MM.1S (cell line): ENCODE measurements at regions not wholly inside any gene's neighbourhood (a gene's known extent, or its start where the extent isn't known, plus 50 kb on each side); places are given as distances from the start of the nearest gene placed in this dataset.

Experiments used
- DNase-seq: peaks from one replicate; pipeline ENCODE4 v3.0.0-alpha.2; 2015
- H2AFZ ChIP-seq: fragments of 300-600 bp; sonication (generic); 2 replicates; pipeline ENCODE4 v1.6.0; 2016; ENCODE audit warnings: antibody characterized with exemption, low read length
- H3F3A ChIP-seq: fragments of 300-600 bp; sonication (generic); 2 replicates; pipeline ENCODE4 v1.6.1; 2016; ENCODE audit warnings: mild to moderate bottlenecking, antibody characterized with exemption, low read length, moderate library complexity, mixed read lengths; ENCODE audit not compliant: insufficient read depth
- H3K27ac ChIP-seq: fragments of 300-600 bp; sonication (generic); 2 replicates; pipeline ENCODE4 v1.5.1; 2016; ENCODE audit warnings: mild to moderate bottlenecking, low read length
- H3K27me3 ChIP-seq: fragments of 300-600 bp; sonication (generic); replicated peaks from 2 replicates; pipeline ENCODE4 v1.6.0; 2016; ENCODE audit warnings: low read length; ENCODE audit not compliant: insufficient read depth
- H3K36me3 ChIP-seq: fragments of 300-600 bp; sonication (generic); replicated peaks from 2 replicates; pipeline ENCODE4 v1.6.1; 2016; ENCODE audit warnings: mild to moderate bottlenecking, low read length, mixed read lengths; ENCODE audit not compliant: insufficient read depth
- H3K4me1 ChIP-seq: fragments of 300-600 bp; sonication (generic); 2 replicates; pipeline ENCODE4 v1.6.1; 2016; ENCODE audit warnings: low read length, mixed read lengths
- H3K4me2 ChIP-seq: fragments of 300-600 bp; sonication (generic); 2 replicates; pipeline ENCODE4 v1.6.0; 2016; ENCODE audit warnings: low read depth, low read length
- H3K4me3 ChIP-seq: fragments of 300-600 bp; sonication (generic); 2 replicates; pipeline ENCODE4 v1.5.1; 2016; ENCODE audit warnings: low read length, mixed read lengths
- H3K79me2 ChIP-seq: fragments of 300-600 bp; sonication (generic); 2 replicates; pipeline ENCODE4 v1.6.1; 2016; ENCODE audit warnings: mixed run types, low read length, mixed read lengths
- H3K9ac ChIP-seq: fragments of 300-600 bp; sonication (generic); 2 replicates; pipeline ENCODE4 v1.6.1; 2016; ENCODE audit warnings: low read length, mixed read lengths
- H3K9me2 ChIP-seq: fragments of 300-600 bp; sonication (generic); replicated peaks from 2 replicates; pipeline ENCODE4 v1.6.1; 2016; ENCODE audit warnings: mild to moderate bottlenecking, low read length, mixed read lengths; ENCODE audit not compliant: insufficient read depth
- H3K9me3 ChIP-seq: fragments of 300-600 bp; sonication (generic); replicated peaks from 2 replicates; pipeline ENCODE4 v1.6.1; 2016; ENCODE audit warnings: mild to moderate bottlenecking, low read length, mixed read lengths; ENCODE audit not compliant: insufficient read depth
- H4K20me1 ChIP-seq: fragments of 300-600 bp; sonication (generic); 2 replicates; pipeline ENCODE4 v1.6.1; 2016; ENCODE audit warnings: mild to moderate bottlenecking, low read length, moderate library complexity, mixed read lengths; ENCODE audit not compliant: insufficient read depth
- EZH2 ChIP-seq: fragments of 300-600 bp; sonication (generic); optimal IDR thresholded peaks from 2 replicates; pipeline ENCODE3; 2017; ENCODE audit warnings: low read depth, mild to moderate bottlenecking, antibody characterized with exemption, low read length, mixed read lengths
- EZH2phosphoT487 ChIP-seq: fragments of 300-600 bp; sonication (generic); IDR thresholded peaks from 2 replicates; pipeline ENCODE4 v1.6.1; 2018; ENCODE audit warnings: antibody characterized with exemption, low read length
- TF ChIP-seq, protein P1 (sequence below): fragments of 300-600 bp; sonication (generic); IDR thresholded peaks from 2 replicates; pipeline ENCODE4 v1.5.1; 2016; ENCODE audit warnings: antibody characterized with exemption, low read length, mixed read lengths

- H3K9me2 ChIP-seq, result no peaks in the 10 kb centered on the region
- H3K27ac ChIP-seq, result no peak overlapping the region
- no peak overlapping the region for H3K4me3 ChIP-seq
- H4K20me1 ChIP-seq, result no peaks in the 10 kb centered on the region
- no peaks in the 10 kb centered on the region for H3K27me3 ChIP-seq
- no peaks in the 10 kb centered on the region for H3K4me1 ChIP-seq
- H3K4me2 ChIP-seq, result no peak overlapping the region
- DNase-seq, result no peak
- no peaks in the 10 kb centered on the region for H3K9me3 ChIP-seq
- TF ChIP-seq EZH2 (no peak), EZH2phosphoT487 (no peak)
- H3K79me2 ChIP-seq, result no peaks in the 10 kb centered on the region
- no peak overlapping the region for H2AFZ ChIP-seq
- no peaks in the 10 kb centered on the region for H3K36me3 ChIP-seq
- no peaks in the 10 kb centered on the region for H3F3A ChIP-seq
- H3K9ac ChIP-seq, result no peak overlapping the region
Observed at GRCh38 chr10:31599626-31600504, 280.8 kb downstream of the ZEB1 start.

GRCh38 chr10:31596765-31597164 is 277.7 kb downstream of the ZEB1 start:
- H3K79me2 ChIP-seq, result no peaks in the 10 kb centered on the region
- no peaks in the 10 kb centered on the region for H3K9me3 ChIP-seq
- DNase-seq, result no peak
- H3F3A ChIP-seq, result no peaks in the 10 kb centered on the region
- H3K27me3 ChIP-seq, result no peaks in the 10 kb centered on the region
- no peaks in the 10 kb centered on the region for H3K9me2 ChIP-seq
- no peak overlapping the region for H3K4me2 ChIP-seq
- no peak overlapping the region for H3K4me3 ChIP-seq
- H3K4me1 ChIP-seq, result no peaks in the 10 kb centered on the region
- H4K20me1 ChIP-seq, result no peaks in the 10 kb centered on the region
- H3K27ac ChIP-seq, result no peak overlapping the region
- H3K36me3 ChIP-seq, result no peaks in the 10 kb centered on the region
- no peak overlapping the region for H2AFZ ChIP-seq
- TF ChIP-seq, protein P1, sequence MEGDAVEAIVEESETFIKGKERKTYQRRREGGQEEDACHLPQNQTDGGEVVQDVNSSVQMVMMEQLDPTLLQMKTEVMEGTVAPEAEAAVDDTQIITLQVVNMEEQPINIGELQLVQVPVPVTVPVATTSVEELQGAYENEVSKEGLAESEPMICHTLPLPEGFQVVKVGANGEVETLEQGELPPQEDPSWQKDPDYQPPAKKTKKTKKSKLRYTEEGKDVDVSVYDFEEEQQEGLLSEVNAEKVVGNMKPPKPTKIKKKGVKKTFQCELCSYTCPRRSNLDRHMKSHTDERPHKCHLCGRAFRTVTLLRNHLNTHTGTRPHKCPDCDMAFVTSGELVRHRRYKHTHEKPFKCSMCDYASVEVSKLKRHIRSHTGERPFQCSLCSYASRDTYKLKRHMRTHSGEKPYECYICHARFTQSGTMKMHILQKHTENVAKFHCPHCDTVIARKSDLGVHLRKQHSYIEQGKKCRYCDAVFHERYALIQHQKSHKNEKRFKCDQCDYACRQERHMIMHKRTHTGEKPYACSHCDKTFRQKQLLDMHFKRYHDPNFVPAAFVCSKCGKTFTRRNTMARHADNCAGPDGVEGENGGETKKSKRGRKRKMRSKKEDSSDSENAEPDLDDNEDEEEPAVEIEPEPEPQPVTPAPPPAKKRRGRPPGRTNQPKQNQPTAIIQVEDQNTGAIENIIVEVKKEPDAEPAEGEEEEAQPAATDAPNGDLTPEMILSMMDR, result no peak
- TF ChIP-seq EZH2 (no peak), EZH2phosphoT487 (no peak)
- H3K9ac ChIP-seq, result no peak overlapping the region

GRCh38 chr10:31595992-31596391 is 277.0 kb downstream of the ZEB1 start:
- Histone ChIP-seq H3K27ac (no peak overlapping the region), H3K9me2 (no peaks in the 10 kb centered on the region), H3K9ac (no peak overlapping the region), H3K4me1 (no peaks in the 10 kb centered on the region), H3K27me3 (no peaks in the 10 kb centered on the region), H4K20me1 (no peaks in the 10 kb centered on the region), H2AFZ (no peak overlapping the region), H3K4me3 (no peak overlapping the region), H3K79me2 (no peaks in the 10 kb centered on the region), H3K9me3 (no peaks in the 10 kb centered on the region), H3K4me2 (no peak overlapping the region), H3K36me3 (no peaks in the 10 kb centered on the region), H3F3A (no peaks in the 10 kb centered on the region)
- no peak for DNase-seq
- TF ChIP-seq, protein P1, result no peak
- TF ChIP-seq EZH2phosphoT487 (no peak), EZH2 (no peak)

DNA sequence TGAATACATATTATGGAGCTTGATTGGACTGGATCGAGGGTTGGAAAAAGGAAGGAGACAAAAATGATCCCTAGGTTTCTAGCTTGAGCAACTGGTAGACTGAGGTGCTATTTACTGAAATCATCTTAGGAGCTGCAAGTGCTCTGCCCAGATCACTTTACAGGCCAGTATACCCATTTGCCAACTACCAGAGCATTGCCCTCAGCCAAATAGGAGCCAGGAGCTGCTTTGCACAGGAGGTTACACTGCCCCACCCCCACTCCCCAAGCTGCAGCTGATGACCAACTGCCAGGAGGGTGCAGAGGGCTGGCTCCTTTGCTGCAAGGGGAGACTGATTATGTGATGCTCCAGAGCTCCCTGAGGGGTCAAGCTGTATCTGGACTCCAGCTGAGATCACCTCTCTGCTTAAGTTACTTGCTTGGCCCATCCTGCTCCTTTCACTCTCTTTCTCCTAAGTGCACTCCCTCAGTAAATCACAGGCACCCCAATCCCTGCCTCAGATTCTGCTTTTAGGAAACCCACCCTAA is 275.4 kb downstream of the ZEB1 start:
- no peak for DNase-seq
- no peaks in the 10 kb centered on the region for H3F3A ChIP-seq
- H3K79me2 ChIP-seq, result no peaks in the 10 kb centered on the region
- H3K4me3 ChIP-seq, result no peak overlapping the region
- TF ChIP-seq, protein P1, result no peak
- TF ChIP-seq EZH2, result no peak
- no peak for TF ChIP-seq EZH2phosphoT487
- H3K27me3 ChIP-seq, result no peaks in the 10 kb centered on the region
- no peaks in the 10 kb centered on the region for H3K4me1 ChIP-seq
- no peaks in the 10 kb centered on the region for H3K9me2 ChIP-seq
- no peaks in the 10 kb centered on the region for H4K20me1 ChIP-seq
- no peak overlapping the region for H2AFZ ChIP-seq
- no peak overlapping the region for H3K9ac ChIP-seq
- H3K27ac ChIP-seq, result no peak overlapping the region
- no peak overlapping the region for H3K4me2 ChIP-seq
- H3K9me3 ChIP-seq, result no peaks in the 10 kb centered on the region
- no peaks in the 10 kb centered on the region for H3K36me3 ChIP-seq
